ENCODE measurements at regions not wholly inside any gene's neighbourhood (a gene's known extent, or its start where the extent isn't known, plus 50 kb on each side); places are given as distances from the start of the nearest gene placed in this dataset.

DNA sequence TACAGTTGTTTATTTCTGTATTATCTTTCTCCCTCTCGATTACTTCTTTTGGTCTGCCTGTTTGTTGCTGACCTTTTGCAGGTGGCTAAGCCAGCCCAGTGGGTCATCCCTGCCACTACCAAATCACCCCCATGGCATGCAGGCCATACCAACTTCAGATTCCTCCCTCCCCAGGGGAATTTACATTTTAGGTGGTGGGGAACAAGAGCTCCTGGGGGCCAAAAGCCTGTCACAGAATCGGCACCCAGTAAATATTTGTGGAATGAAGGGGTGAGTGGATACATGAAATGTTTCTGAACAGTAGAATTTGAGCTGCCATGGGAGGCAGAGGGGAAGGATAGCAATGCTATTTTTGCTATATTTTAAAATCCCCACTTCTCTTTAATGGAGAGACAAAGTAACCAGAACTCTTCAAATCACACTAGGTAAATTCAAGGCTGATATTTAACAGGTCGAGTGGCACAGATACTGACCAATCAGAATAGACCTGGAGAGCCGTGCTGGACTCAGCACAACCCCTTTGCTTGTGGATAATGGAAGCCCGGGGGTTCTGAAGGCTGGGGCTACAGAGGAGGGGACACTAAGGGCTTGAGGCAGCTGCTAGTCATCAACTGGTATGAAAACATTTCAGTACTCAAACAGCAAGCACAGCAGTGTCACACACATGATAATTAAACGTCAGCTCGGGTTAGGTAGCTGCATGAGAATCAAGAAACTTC lies 54.3 kb upstream of the SMAD3 start:
- no peak overlapping the region for H2AFZ ChIP-seq (ENCODE audit: control insufficient read depth, low read depth, low read length)
- ChIA-PET CTCF (interaction anchor here (1.0 kb wide), 1 partner anchor 9 kb away, joined by 3 read pairs; no protein-coding TSS in a partner anchor), SMC1A (ENCODE audit: uncharacterized antibody, unreplicated experiment) (interaction anchor here (0.8 kb wide), 1 partner anchor 48 kb away, joined by 3 read pairs; no protein-coding TSS in a partner anchor), POLR2A (no interaction called here), RAD21 (ENCODE audit: unreplicated experiment) (no interaction called here)
- H3K4me3 ChIP-seq, result no peak overlapping the region
- TF ChIP-seq STAT1 (conservative IDR thresholded peaks at IDR 0.05) (no peak), PBX3 (IDR thresholded peaks at IDR 0.05; ENCODE audit: insufficient replicate concordance, low read depth, low read length) (no peak), PML (IDR thresholded peaks at IDR 0.05; ENCODE audit: low read length) (no peak), SMC3 (IDR thresholded peaks at IDR 0.05; ENCODE audit: borderline replicate concordance, low read length) (no peak), MTA2 (IDR thresholded peaks at IDR 0.05; ENCODE audit: low read depth) (no peak), EED (IDR thresholded peaks at IDR 0.05; ENCODE audit: low read depth) (no peak), CBX5 (IDR thresholded peaks at IDR 0.05; ENCODE audit: low read depth) (no peak)
- TF ChIP-seq, protein P1, sequence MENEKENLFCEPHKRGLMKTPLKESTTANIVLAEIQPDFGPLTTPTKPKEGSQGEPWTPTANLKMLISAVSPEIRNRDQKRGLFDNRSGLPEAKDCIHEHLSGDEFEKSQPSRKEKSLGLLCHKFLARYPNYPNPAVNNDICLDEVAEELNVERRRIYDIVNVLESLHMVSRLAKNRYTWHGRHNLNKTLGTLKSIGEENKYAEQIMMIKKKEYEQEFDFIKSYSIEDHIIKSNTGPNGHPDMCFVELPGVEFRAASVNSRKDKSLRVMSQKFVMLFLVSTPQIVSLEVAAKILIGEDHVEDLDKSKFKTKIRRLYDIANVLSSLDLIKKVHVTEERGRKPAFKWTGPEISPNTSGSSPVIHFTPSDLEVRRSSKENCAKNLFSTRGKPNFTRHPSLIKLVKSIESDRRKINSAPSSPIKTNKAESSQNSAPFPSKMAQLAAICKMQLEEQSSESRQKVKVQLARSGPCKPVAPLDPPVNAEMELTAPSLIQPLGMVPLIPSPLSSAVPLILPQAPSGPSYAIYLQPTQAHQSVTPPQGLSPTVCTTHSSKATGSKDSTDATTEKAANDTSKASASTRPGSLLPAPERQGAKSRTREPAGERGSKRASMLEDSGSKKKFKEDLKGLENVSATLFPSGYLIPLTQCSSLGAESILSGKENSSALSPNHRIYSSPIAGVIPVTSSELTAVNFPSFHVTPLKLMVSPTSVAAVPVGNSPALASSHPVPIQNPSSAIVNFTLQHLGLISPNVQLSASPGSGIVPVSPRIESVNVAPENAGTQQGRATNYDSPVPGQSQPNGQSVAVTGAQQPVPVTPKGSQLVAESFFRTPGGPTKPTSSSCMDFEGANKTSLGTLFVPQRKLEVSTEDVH (IDR thresholded peaks at IDR 0.05; ENCODE audit: low read depth, partially characterized antibody), result no peak
- no peaks in the 10 kb centered on the region for H3K4me1 ChIP-seq (ENCODE audit: control insufficient read depth, insufficient read depth, low read length)
- DNase-seq (ENCODE audit: low read depth, low spot score), result no peak
- H3K4me2 ChIP-seq (ENCODE audit: control insufficient read depth, insufficient read depth), result no peak overlapping the region
- H4K20me1 ChIP-seq (ENCODE audit: control insufficient read depth, insufficient read depth), result no peaks in the 10 kb centered on the region
- no peak overlapping the region for H3K27ac ChIP-seq (ENCODE audit: control insufficient read depth, insufficient read depth)
- H3K79me2 ChIP-seq (ENCODE audit: control insufficient read depth, insufficient read depth, low read length), result no peaks in the 10 kb centered on the region
- 67% methylated on average over 7 of the region's 7 CpGs for WGBS (ENCODE audit: insufficient coverage, insufficient replicate concordance, low lambda C conversion rate, missing lambda C conversion rate)
- FAIRE-seq, result no peak
- no peaks in the 10 kb centered on the region for H3K36me3 ChIP-seq (ENCODE audit: control insufficient read depth in 2 of 2, insufficient read depth in 2 of 2, low read length in 1 of 2)
- ATAC-seq, result no peak
- BruUV-seq (replicated peaks), result no TSS peak
- H3K9me3 ChIP-seq (replicated peaks; ENCODE audit: control insufficient read depth, insufficient read depth, low read length), result no peaks in the 10 kb centered on the region
- intact Hi-C loops (cut with micrococcal nuclease; ENCODE audit: unreplicated experiment) (no loop called here), in situ Hi-C loops (cut with MboI) (no loop called here)
- H3K27me3 ChIP-seq (replicated peaks in 1 of 2; ENCODE audit: control insufficient read depth in 2 of 2, insufficient read depth in 2 of 2, low read length in 1 of 2), result no peaks in the 10 kb centered on the region
- no peak overlapping the region for H3K9ac ChIP-seq (ENCODE audit: control insufficient read depth, insufficient read depth, low read length)
